Kidney capillary endothelial cell (primary cell): ENCODE measurements at regions not wholly inside any gene's neighbourhood (a gene's known extent, or its start where the extent isn't known, plus 50 kb on each side); places are given as distances from the start of the nearest gene placed in this dataset.
"Not testable (repeated sequence)": the region's sequence is repeated elsewhere in the genome, so short reads cannot be mapped to it uniquely, and the experiment has no call there.

Experiments used
- DNase-seq: peaks from one replicate; pipeline ENCODE4 v3.0.0-alpha.2; 2018; ENCODE audit warnings: low spot score

DNA sequence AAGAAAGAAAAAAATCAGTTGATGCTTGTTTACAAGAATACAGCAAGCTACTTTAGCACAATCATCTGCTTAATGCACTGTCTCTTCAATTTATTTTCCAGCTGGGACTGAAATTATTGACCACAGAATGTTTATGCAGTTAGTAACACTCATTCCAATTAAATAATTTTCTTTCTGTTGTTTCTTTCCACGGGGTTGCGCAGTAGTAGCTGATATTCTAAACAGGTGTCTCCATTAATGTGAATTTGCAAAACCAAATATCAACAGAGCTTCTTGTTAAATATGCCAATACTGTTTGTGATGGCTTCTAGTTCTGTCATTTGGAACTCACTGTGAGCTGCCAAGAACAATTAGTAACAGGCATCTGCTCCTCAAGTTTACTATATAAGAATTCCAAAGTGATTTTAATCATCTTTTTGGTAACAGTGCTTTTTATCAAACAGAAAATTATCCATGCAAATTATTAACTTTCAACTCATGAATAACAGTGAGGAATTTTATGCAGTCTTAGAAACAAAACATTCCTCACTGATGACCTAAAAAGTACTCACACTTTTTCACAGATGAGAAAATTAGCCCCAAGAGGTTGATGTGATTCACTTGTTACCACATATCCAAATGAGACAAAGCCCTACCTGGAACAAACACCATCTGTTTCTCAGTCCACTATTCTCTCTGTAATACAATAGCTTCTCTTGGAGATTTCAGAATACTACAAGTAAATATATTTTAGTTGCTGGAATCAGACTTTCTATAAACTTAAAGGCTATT is 567.6 kb upstream of the RGMB start:
- no peak for DNase-seq

- DNase-seq, result no peak
These were observed 566.9 kb upstream of the RGMB start for GRCh38 chr5:98206566-98206965.

DNA sequence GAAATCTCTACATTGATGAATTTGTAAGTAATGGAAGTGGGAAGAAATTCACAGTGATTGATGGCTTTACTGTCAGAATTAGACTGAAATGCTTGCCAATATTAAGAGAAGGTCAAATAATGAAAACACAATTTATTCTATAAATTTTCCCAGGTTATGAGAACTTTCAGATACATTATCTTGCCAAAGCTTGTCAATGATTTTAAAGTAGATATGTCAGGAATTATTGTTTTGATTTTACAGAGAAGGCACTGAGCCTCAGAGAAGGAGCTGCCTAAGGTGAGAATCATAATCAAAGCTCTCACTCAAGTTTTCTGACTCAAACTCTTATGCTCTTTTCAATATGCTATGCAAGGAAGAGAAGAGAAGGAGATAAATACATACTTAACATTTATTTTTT is 564.0 kb upstream of the RGMB start:
- no peak for DNase-seq

DNA sequence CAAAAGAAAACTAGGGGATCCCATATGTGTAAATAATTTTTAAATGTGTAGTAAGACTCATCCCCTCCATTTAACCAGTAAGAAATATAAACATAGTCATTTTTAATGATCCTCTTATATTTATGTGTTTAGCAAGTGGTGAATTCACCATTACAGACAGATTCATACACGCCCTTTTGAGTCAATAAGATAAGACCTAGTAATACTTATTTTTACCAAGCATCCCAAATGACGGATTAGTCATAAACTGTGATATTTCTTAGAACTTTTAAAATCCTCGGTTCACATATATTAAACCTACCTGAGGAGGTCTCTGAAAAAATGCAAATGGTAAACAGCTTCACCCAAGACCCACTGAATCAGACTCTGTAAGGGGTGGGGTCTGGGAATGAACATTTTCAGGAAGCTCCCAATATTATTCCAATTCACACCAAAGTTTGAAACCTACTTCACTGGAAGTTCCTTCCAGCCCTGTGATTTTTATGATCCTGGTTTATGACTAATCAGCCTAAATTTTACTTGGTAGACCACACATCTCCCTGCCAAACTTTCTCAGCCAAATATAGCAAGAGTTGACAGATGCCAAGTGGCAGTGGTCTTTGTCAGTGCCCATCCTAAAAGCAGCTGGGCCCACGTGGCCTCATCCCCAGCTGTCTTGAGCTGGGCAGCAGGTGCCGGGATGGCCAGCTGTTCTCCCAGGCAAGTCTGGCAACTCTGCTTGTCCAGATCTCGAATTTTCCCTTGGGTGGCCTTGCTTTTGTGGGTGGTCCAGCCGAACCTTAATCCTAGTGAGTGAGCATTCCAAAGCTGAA is 559.0 kb upstream of the RGMB start:
- no peak for DNase-seq

DNA sequence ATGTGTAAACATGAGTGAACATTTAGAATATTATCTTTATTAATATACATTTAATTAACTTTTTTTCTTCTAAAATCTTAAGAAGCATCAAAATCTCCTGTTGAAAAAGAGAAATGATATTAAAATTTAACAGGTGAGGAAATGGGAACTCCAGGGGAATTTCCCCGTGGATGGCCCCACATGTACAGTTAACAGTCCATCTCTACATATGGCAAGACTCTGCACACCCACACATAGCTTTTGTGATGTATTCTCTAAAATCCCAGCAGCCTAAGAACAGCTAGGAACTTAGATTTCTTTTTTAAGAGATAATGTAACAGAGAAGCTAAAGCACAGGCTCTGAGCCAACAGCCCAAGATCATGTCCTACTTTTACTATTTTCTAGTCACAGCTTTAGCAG is 556.3 kb upstream of the RGMB start:
- no peak for DNase-seq

GRCh38 chr5:98218838-98219237 is 554.6 kb upstream of the RGMB start:
- DNase-seq, result no peak

DNA sequence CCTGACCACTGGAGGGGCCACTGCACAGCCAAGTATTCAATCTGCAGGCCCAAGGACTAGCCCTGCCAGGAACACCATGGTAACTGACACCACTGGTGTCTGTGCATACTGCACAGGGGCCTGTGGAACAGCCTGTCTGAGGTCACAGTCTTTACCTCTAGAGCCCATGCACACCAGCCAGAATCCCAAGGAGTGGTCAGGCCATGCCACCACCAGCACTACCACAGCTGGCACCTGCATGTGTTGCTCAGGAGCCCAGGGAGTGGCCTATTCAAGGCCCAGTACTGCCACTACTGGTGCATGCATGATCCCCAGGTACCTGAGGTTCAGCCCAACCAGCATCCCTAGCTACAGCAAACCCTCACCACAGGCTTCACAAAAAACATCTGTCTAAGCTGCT is 546.0 kb upstream of the RGMB start:
- DNase-seq, result no peak

- no peak for DNase-seq
These were observed 542.4 kb upstream of the RGMB start for GRCh38 chr5:98231089-98231488.

- not testable (repeated sequence) for DNase-seq
These were observed 535.7 kb upstream of the RGMB start for GRCh38 chr5:98237794-98238193.

- DNase-seq, result no peak
These were observed 529.5 kb upstream of the RGMB start for GRCh38 chr5:98243972-98244371.

GRCh38 chr5:98248949-98249348 is 524.5 kb upstream of the RGMB start:
- no peak for DNase-seq

GRCh38 chr5:98258939-98259338 is 514.5 kb upstream of the RGMB start:
- DNase-seq, result no peak

DNA sequence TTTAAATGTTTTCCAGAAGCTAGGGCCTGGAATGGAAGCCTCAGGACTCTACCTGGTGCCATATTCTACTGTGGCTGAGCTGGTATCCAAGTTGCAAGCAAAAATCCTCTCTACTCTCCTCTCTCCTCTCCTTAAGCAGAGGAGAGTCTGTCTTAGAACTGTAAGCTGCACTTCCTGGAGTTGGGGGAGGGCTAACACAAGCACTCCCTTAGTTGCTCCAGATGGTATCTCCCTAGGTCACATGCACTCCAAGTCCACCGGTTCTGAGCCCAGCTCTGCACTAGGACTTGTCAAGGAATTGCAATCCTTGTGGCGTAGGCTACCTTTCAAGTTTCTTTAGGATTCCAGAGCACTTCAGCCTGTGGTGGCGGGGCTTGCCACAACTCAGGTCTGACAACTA is 513.9 kb upstream of the RGMB start:
- no peak for DNase-seq

- no peak for DNase-seq
These were observed 510.4 kb upstream of the RGMB start for GRCh38 chr5:98263084-98263483.

GRCh38 chr5:98268162-98268860 is 505.2 kb upstream of the RGMB start:
- no peak for DNase-seq

DNA sequence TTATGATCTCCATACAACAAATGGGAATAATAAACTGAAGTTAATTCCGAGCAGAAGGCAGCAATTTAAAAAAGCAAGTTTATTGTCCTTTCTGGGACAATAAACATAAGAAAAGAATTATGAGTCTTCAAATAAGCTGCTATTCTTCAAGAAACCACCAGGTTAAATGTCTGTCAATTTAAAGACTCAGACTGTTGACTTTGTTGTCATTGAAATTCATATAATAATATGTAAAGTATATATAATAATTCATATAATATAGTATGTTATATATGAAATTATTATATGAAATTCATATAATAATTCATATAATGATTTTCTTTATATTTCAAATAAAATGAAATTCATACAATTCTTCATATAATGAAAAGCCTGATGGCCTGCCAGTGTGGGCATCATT is 497.5 kb upstream of the RGMB start:
- DNase-seq, result no peak

DNA sequence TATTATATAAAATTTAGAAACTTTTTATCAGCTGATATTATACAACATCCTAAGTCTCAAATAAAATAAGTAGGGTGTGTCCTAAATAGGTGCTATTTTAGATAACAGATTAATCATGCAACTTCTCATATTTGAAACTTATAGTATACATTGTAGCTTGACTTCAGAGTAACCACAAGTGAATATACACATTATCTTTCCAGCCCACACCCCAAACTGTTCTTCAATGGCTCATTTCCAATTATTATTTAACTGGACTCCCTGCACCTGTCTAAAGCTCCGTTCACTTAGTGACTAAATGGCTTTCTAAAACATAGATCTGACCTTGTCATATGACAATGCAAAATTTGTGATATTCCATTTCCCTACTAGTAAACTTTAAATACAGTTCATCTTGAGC is 490.9 kb upstream of the RGMB start:
- no peak for DNase-seq

DNA sequence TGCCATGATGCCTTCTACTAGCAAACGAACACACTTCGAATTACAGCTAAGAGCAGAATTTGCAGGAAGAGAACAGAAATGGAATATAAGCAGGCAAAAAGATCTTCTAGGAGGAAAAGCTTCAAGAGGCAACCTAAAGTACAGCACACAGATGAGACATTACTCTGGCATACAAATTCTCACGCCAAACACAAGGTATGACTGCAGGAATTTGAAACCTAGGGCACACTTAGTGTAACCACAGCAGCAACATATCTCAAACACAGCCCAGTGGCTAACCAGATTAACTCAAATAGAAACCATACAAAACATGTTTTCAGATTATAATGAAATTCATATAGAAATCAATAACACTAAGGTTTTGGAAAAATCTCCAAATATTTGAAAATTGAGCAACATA is 481.0 kb upstream of the RGMB start:
- DNase-seq, result no peak

DNA sequence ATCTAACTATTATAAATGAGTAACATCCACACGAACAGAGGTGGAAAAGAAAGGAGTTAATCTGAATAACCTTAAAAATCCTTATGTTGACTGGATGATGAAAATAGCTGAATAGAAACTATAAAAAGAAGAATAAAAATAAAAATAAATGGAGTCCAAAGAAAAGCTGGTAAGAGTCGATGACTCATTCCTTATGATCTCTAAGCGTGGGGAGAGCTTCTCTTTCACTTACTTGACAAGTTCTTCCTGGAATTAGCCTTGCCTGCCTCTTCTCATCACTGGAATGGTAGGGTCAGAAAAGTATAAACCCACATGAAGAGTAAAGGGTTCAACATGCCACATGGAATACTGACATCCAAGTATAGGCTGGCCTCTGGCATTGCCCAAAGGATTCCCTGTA is 477.0 kb upstream of the RGMB start:
- DNase-seq, result no peak

- no peak for DNase-seq
These were observed 474.0 kb upstream of the RGMB start for GRCh38 chr5:98299435-98299834.

DNA sequence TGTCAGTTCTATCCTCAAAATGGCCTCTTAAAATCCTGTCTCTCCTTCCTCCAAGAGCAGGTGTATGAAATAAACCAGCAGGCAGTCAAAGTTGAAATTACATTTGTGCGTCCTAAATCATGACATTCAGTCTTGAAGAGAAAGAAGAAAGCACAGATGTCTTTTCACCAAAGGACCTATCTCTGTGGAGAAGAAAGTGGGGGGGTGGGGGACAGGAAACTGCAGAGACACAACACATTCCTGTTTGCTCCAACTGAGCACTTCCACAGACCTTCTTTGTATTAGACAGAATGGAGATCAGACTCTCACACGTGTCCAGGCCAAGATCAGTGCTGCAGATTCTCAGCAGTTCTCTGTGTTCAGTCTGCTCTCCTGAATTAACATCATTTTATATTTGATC is 471.9 kb upstream of the RGMB start:
- DNase-seq, result no peak

DNA sequence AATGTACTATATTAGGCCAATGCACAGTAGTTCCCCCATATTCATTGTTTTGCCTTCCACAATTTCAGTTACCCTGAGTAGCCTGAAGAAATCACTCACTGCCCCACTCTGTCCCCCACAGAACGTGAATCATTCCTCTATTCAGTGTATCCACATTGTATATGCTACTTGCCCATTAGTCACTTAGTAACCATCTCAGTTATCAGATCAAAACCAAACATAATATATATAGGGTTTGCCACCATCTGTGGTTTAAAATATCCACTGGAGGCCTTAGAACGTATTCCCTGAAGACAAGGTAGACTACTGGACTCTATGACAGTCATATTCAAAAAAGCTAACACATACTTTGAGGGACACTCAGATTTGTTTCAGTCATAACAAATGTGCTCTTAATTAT is 465.7 kb upstream of the RGMB start:
- no peak for DNase-seq

GRCh38 chr5:98308231-98308630 is 465.2 kb upstream of the RGMB start:
- no peak for DNase-seq
